Motor neuron (in vitro differentiated cells): ENCODE measurements at regions not wholly inside any gene's neighbourhood (a gene's known extent, or its start where the extent isn't known, plus 50 kb on each side); places are given as distances from the start of the nearest gene placed in this dataset.
"Not testable (repeated sequence)": the region's sequence is repeated elsewhere in the genome, so short reads cannot be mapped to it uniquely, and the experiment has no call there.

ENCODE experiments used
- ATAC-seq, 8 experiments: fragments of 200-7000 bp; cut with Tn5 transposase; replicated peaks in 6 of 8; 2 replicates each; pipeline ENCODE4 v1.8.0; 2021; ENCODE audit warnings: mild to moderate bottlenecking in 8 of 8, moderate library complexity in 8 of 8
- H3K27ac ChIP-seq, 2 donors: fragments of 250-450 bp; sonication (Bioruptor Pico); 2 replicates each; pipeline ENCODE4 v1.9.0; 2021; ENCODE audit warnings: antibody characterized with exemption in 2 of 2, mild to moderate bottlenecking in 2 of 2, moderate library complexity in 1 of 2
- H3K4me1 ChIP-seq, 2 donors: fragments of 250-450 bp; sonication (Bioruptor Pico); replicated peaks in 1 of 2; 2 replicates each; pipeline ENCODE4 v1.6.1; 2021; ENCODE audit warnings: antibody characterized with exemption in 2 of 2, mild to moderate bottlenecking in 2 of 2, moderate library complexity in 1 of 2
- H3K4me3 ChIP-seq, 5 donors: fragments of 250-450 bp; sonication (Bioruptor Pico); 2 replicates each; pipeline ENCODE4 v1.9.0; 2021; ENCODE audit warnings: antibody characterized with exemption in 5 of 5, mild to moderate bottlenecking in 5 of 5, moderate library complexity in 4 of 5
- WGBS, 10 experiments: fragments of 450-650 bp; shearing (Covaris generic); methylation state at CpG; one replicate each; pipeline ENCODE4 v1.0.0; 2022; 5-methylcytosine and 5-hydroxymethylcytosine counted together
- in situ Hi-C, 9 experiments: fragments of 400-800 bp; cut with MboI; loops; one replicate each; pipeline ENCODE4 v1.15.0; 2021; ENCODE audit warnings: low sequenced_read_pairs in 9 of 9, low pct_unique_long_range_greater_than_20kb in 2 of 9; ENCODE audit not compliant: unreplicated experiment in 9 of 9

DNA sequence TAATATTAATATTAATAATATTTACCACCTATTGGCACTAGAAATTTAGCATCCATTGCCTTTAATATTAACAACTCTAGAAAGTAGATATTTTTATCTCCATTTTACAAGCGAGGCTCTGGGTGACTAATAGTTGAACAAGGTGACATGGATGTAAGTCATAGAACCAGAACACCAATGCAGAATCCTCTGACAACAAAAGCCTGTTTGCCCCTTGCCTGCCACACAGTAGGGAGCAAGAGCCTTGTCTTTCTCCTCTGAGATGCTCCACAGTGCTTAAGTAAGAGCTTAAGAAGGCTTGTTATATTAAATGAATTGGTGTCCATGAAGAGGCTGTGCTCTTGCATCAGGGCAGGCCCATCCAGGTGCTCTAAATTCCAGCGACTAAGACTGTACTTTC, 51.2 kb upstream of the LBX1 start:
- Histone ChIP-seq H3K4me3 (no peak overlapping the region), H3K27ac (no peak overlapping the region), H3K4me1 (peaks cover 37 to 45% of the 10 kb centered on the region in 2 donors)
- WGBS, 10 experiments: 35 to 100% (median 83%) methylated on average over 1 to 2 of the region's 2 CpGs
- in situ Hi-C loops: loop anchor here in 1 of 9 experiments (25.0 kb wide), 1 partner anchor 118 kb away; no protein-coding TSS in a partner anchor
- no peak for ATAC-seq

DNA sequence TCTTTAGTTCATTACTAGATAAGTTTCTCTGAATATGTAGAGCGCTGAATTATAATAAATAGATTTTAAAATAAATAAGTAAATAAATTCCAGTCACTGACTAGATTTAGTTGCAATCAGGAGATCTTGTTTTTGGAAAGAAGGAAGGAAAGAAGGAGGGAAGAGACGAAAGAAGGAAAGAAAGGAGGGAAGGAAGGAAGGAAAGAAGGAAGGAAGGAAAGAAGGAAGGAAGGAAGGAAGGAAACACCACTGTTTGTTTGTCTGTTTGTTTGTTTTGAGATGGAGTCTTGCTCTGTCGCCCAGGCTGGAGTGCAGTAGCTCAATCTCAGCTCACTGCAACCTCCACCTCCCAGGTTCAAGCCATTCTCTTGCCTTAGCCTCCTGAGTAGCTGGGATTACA, 51.7 kb upstream of the LBX1 start:
- in situ Hi-C loops: loop anchor here in 1 of 9 experiments (25.0 kb wide), 1 partner anchor 119 kb away; no protein-coding TSS in a partner anchor
- H3K4me1 ChIP-seq: peaks cover 38 to 49% of the 10 kb centered on the region in 2 donors
- not testable (repeated sequence) for H3K27ac ChIP-seq, ATAC-seq, H3K4me3 ChIP-seq
- 46 to 100% (median 86%) methylated on average over 1 to 3 of the region's 3 CpGs; no CpG with 5 or more reads in 1 of the 10 experiments for WGBS, 10 experiments

DNA sequence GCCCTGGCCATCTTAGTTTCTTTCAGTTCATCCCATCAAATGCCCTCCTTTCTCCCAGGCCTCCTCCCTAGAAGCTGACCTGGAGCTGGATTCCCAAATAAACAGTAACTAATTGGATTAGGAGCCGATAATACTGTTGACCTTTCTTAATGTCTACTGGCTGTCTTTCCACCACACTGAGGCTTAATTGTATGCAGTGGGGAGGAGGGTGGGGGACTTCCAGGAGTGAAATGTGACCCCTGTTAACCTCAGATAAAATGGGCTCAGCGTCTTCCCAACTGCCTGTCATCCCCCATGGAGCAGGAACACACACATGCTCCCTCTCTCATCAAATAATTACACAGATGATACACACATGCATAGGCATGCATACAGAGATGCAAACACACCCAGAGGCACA, 53.7 kb upstream of the LBX1 start:
- Histone ChIP-seq H3K27ac (peak overlapping the region; percentile 9 to 51), H3K4me3 (no peak overlapping the region), H3K4me1 (peaks cover 44 to 55% of the 10 kb centered on the region in 2 donors)
- peak in 6 of 8 experiments; percentile 3 to 50 (median 12) for ATAC-seq
- 0 to 28% (median 6%) methylated on average over 2 of the region's 2 CpGs; no CpG with 5 or more reads in 7 of the 10 experiments for WGBS, 10 experiments
- in situ Hi-C loops: loop anchor here in 1 of 9 experiments (25.0 kb wide), 1 partner anchor 121 kb away; no protein-coding TSS in a partner anchor

DNA sequence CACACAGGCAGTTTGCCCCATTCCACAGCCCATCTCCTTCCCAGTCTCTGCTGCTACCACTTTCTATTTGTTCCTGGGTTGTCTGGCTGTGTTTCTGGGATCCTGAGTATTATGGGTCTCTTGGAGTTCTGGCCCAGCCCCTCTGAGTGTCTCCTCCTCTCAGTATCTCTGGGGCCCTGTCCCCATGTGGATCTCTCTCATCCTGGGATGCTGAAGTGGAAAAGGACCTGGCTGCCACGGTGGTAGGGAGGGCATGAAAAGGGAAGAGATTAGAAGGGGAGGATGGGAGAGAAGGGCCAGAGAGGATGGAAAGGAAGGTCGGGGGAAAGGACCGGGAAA, 54.5 kb upstream of the LBX1 start:
- peak in 6 of 8 experiments; percentile 4 to 48 (median 8) for ATAC-seq
- H3K27ac ChIP-seq: peak overlapping the region; percentile 40 to 81
- H3K4me3 ChIP-seq: peak overlapping the region in 3 of 5 donors; percentile 14 to 26 (median 21)
- peaks cover 49 to 63% of the 10 kb centered on the region in 2 donors for H3K4me1 ChIP-seq
- WGBS, 10 experiments: no CpG with 5 or more reads among the region's 3 CpGs
- in situ Hi-C loops: loop anchor here in 1 of 9 experiments (25.0 kb wide), 1 partner anchor 121 kb away; no protein-coding TSS in a partner anchor

DNA sequence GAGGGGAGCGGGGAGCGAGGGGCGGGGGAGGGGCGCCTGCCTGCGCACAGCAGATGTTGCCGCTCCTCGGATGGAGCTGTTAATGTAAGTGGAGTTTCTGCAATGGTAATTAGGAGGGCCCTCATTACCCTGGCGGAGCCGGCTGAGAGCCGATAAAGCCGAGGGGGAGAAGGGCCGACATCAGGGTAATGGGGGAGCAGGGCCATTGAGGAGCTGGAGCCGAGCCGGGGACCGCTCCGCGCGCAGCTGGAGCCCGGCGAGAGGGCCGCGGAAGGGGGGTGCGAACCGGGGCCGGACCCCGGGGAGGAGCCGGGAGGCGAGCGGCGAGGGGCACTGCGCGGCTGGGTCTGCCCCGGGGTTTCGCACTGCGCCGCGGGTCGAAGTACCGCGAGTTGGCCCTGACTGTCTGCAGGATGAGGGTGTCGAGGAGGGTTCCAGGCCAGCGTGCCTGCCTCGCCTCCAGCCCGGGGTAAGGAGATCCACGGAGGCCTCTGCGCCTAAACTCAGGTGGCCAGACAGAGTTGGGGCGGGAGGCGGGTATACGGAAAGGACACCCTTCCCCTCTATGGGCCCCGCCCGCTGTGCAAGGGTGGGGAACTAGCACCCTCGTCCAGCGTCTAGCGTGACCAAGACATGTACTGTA, 55.0 kb upstream of the LBX1 start:
- ATAC-seq: peak; percentile 14 to 53 (median 36)
- in situ Hi-C loops: loop anchor here in 1 of 9 experiments (25.0 kb wide), 1 partner anchor 122 kb away; no protein-coding TSS in a partner anchor
- Histone ChIP-seq H3K27ac (peak overlapping the region; percentile 40 to 81), H3K4me3 (peak overlapping the region in 4 of 5 donors; percentile 14 to 26 (median 18)), H3K4me1 (peaks cover 50 to 67% of the 10 kb centered on the region in 2 donors)
- WGBS, 10 experiments: 0 to 70% methylated on average over 2 to 4 of the region's 54 CpGs; no CpG with 5 or more reads in 8 of the 10 experiments

DNA sequence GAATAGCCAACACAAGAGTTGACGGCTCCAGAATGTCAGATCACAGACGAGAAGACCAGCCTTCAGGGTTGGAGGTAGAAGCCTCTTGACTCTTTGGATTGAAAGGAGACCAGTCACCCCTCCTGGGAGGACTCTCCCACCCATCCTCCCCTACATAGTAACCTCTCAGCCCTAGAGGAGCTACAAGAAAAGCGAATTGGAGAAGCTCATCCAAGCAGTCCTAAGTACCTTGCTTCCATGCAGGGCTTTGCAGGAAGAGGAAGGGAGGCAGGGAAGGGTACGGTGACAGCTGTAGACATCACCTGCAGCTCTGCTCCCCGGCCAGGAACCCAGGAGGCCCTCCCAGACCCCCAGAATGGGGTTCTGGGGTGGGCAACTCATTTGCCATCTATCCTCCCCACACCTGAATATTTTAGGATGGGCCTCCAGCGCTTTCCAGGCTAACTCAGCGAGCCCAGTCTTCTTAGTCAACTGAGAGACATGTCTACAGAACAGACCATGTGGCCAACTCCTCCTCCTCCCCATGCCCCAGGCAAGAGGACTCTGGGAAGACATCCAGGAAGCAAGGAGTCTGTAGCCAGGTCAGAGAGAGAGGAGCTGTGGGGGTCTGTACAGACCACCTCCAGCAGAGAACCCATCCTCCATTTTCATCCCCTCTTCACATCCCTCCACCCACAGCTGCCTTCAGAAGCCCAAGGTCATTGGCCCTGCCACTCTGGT, 55.6 kb upstream of the LBX1 start:
- H3K4me3 ChIP-seq: peak overlapping the region in 2 of 5 donors; percentile 21 to 26
- peak overlapping the region; percentile 40 to 81 for H3K27ac ChIP-seq
- ATAC-seq: peak in 1 of 8 experiments; percentile 1
- H3K4me1 ChIP-seq: peaks cover 56 to 73% of the 10 kb centered on the region in 2 donors
- in situ Hi-C loops: loop anchor here in 1 of 9 experiments (25.0 kb wide), 1 partner anchor 123 kb away; no protein-coding TSS in a partner anchor
- WGBS, 10 experiments: 0 to 60% (median 37%) methylated on average over 1 to 2 of the region's 7 CpGs; no CpG with 5 or more reads in 5 of the 10 experiments

DNA sequence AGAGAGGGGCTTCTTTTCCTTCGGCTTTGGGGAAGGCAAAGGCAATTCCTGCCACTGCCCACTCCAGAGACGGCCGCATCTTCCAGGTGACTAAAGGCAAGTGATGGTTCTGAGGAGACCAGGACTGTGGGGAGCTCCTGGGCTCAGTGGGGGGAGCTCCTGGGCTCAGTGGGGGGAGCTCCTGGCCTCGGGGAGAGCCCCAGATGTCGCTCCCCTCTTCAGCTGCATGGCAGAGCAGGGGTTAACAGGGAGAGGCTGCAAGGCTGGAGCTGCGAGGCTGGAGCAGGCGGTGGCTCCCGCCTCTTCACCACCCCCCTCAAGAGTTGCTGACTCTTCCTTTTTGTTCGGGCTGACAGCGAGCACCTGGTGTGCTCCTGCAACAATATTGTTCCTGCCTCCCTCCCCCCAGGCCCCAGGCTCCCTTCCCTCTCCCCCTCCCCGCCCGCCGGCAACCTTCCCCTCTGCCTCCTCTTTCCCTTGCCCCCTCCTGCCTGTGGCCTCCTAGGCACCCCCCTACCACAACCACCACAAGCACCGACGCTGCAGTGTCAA, 56.3 kb upstream of the LBX1 start:
- in situ Hi-C loops: loop anchor here in 1 of 9 experiments (25.0 kb wide), 1 partner anchor 123 kb away; no protein-coding TSS in a partner anchor
- no peak overlapping the region for H3K4me3 ChIP-seq

DNA sequence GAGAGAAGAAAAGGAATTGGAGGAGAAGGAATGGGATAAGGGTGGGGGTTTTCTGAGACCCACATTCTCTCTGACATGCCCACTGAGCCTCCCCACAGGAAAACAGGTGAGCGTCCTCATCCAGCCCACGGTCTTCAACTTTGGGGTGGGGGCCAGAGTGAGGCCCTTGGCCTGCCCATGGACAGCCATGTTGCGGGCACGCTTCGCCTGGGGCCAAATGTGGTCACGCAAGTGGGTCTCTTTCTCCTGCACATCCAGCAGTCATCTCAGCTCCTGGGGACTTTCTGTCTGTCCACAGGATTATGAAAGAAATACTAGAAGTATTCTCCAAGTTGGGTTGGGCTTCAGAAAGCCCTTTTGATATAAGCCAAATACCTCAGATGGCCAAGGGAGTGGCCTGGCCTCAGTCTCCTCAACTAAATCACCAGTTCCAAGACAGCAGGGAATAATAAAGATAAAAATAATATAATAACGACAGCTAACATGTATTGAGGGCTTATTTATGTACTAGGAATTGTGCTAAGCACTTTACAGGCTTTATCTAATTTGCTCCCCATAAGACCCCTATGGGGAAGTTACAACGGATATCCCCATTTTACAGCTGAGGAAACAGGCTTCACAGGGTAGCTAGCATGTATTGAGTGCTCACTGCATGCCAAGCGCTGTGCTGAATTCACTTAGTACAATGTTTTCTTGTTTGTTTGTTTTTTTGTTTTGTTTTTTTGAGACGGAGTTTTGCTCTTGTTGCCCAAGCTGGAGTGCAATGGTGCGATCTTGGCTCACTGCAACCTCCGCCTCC, 57.2 kb upstream of the LBX1 start:
- 0 to 100% (median 81%) methylated on average over 1 to 7 of the region's 12 CpGs for WGBS, 10 experiments
- peaks cover 72 to 88% of the 10 kb centered on the region in 2 donors for H3K4me1 ChIP-seq
- in situ Hi-C loops: loop anchor here in 1 of 9 experiments (25.0 kb wide), 1 partner anchor 124 kb away; no protein-coding TSS in a partner anchor
- ATAC-seq: no peak
- no peak overlapping the region for H3K4me3 ChIP-seq
- peak overlapping the region; percentile 37 to 81 for H3K27ac ChIP-seq

More for the DNA sequence above, 56.3 kb upstream of the LBX1 start:
- H3K27ac ChIP-seq: peak overlapping the region; percentile 4 to 81
- WGBS, 10 experiments: 37% methylated on average over 2 of the region's 15 CpGs; no CpG with 5 or more reads in 9 of the 10 experiments
- peak; percentile 8 to 69 (median 58) for ATAC-seq
- H3K4me1 ChIP-seq: peaks cover 63 to 80% of the 10 kb centered on the region in 2 donors

DNA sequence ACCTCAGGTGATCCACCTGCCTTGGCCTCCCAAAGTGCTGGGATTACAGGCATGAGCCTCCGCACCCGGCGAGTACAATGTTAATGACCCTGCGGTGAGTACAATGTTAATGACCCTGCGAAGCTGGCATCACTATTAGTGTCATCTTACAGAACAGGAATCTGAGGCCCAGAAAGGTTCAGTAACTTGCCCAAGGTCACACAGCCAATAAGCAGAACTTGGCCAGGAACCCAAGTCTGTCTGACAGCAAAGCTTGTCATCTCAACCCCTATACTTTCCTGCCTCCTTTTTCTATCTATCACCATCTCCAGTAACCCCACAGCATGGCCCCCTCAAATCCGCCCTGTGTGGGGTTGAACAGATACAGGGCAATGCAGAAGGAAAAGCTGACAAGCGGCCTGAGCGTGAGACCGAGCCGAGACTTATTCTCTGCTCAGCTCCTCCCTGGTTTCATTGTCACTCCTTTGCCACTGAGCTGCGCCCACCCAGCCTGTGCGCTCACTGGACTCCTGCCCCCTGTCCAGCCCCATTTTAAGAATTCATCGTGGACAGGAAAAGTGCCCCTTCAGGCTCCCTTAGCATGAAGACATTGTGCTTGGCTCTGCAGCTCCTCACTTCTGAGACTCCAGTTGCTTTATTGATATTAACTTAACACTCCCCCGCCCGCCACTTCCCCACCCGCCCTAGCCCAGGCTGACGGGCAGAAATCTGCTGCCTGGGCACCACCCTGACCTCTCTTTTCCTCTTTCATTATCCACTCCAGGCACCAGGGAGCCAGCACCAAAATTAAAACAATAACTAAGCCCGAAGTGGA, 58.1 kb upstream of the LBX1 start:
- WGBS, 10 experiments: 15 to 72% (median 70%) methylated on average over 1 to 7 of the region's 18 CpGs; no CpG with 5 or more reads in 5 of the 10 experiments
- in situ Hi-C loops: loop anchor here in 1 of 9 experiments (25.0 kb wide), 1 partner anchor 125 kb away; no protein-coding TSS in a partner anchor
- no peak for ATAC-seq
- Histone ChIP-seq H3K27ac (no peak overlapping the region), H3K4me3 (no peak overlapping the region), H3K4me1 (peaks cover 67 to 79% of the 10 kb centered on the region in 2 donors)

DNA sequence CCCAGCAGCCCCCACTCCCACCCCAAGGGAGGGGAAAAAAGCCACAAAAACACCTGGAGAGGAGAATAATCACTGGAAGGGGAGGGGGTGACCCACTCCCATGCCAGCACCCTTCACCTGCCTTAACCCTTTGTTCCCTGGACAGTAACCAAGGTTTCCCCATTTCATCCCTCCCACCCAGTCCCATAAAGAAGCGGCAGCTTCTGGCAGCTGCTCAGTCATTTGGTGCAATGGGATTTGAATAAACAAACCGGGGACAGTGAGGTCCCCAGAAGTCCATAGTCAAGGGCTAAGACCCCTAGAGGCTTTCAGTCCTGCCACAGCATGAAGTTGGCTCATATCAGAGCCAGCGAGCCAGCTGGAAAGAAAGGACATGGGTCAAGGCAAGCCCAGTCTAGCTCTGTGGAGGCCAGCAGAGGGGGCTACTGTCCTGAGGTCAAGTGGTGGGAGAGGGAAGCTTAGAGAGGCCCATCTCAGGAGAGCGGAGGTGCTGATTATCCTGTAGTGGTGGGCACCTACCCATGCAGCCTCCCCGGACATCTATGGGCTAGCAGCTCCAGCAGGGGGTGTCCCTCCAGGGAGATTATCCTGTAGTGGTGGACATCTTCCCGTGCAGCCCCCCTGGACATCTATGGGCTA, 58.9 kb upstream of the LBX1 start:
- WGBS, 10 experiments: 17 to 33% methylated on average over 1 of the region's 6 CpGs; no CpG with 5 or more reads in 8 of the 10 experiments
- in situ Hi-C loops: loop anchor here in 1 of 9 experiments (25.0 kb wide), 1 partner anchor 126 kb away; no protein-coding TSS in a partner anchor
- H3K4me1 ChIP-seq: peaks cover 61 to 75% of the 10 kb centered on the region in 2 donors
- peak overlapping the region in 1 of 2 donors; percentile 4 for H3K27ac ChIP-seq
- H3K4me3 ChIP-seq: no peak overlapping the region
- peak in 3 of 8 experiments; percentile 10 to 18 (median 12) for ATAC-seq

DNA sequence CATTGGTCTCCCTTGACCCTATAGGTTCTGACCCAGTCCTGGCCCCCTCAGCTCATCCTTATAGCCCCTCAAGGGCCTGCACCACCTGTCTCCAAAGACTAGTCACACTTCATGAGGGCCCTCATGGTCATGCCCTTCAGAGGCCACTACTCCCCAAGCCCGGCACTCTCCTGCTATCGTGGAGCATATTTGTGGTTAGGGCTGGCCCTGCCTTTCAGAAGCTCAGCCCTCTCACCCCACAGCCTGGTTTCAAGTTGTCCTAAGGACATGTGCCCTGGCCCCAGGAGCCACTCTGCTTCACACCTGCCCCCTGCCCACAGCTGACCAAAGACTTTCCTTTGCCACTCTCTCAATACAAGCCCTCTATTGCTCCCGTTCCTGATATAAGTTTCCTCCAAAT, 60.3 kb upstream of the LBX1 start:
- peak overlapping the region; percentile 95 to 99 for H3K27ac ChIP-seq
- H3K4me1 ChIP-seq: peaks cover 56 to 75% of the 10 kb centered on the region in 2 donors
- no peak for ATAC-seq
- 20 to 100% (median 62%) methylated on average over 1 to 3 of the region's 3 CpGs; no CpG with 5 or more reads in 3 of the 10 experiments for WGBS, 10 experiments
- H3K4me3 ChIP-seq: no peak overlapping the region
- in situ Hi-C loops: loop anchor here in 1 of 9 experiments (25.0 kb wide), 1 partner anchor 127 kb away; no protein-coding TSS in a partner anchor
